Right atrium auricular region (tissue), 2 donors: ENCODE measurements at regions not wholly inside any gene's neighbourhood (a gene's known extent, or its start where the extent isn't known, plus 50 kb on each side); places are given as distances from the start of the nearest gene placed in this dataset.

Experiments used
- DNase-seq: peaks from one replicate; pipeline ENCODE4 v3.0.0-alpha.2; 2019; ENCODE audit warnings: low spot score
- H3K27ac ChIP-seq, 2 donors: fragments of 200-600 bp; sonication (generic); 1 replicate in 1 of 2; 2 replicates in 1 of 2; pipeline ENCODE4 v1.5.1; 2016 to 2019
- H3K27me3 ChIP-seq, 2 donors: fragments of 200-600 bp; sonication (generic); one replicate each; pipeline versions ENCODE4 v1.5.1 to v1.6.0; 2017 to 2019
- H3K36me3 ChIP-seq: fragments of 200-600 bp; sonication (generic); one replicate; pipeline ENCODE4 v1.5.1; 2016
- H3K4me1 ChIP-seq, 2 donors: fragments of 200-600 bp; sonication (generic); one replicate each; pipeline versions ENCODE4 v1.5.1 to v1.6.0; 2017 to 2019
- H3K4me3 ChIP-seq, 2 donors: fragments of 200-600 bp; sonication (generic); 1 replicate in 1 of 2; 2 replicates in 1 of 2; pipeline ENCODE4 v1.5.1; 2017 to 2019; ENCODE audit warnings: mild to moderate bottlenecking in 1 of 2, moderate library complexity in 1 of 2
- H3K9me3 ChIP-seq, 2 donors: fragments of 200-600 bp; sonication (generic); one replicate each; pipeline ENCODE4 v1.5.1; 2019
- TF ChIP-seq, protein P1 (sequence below), 2 donors: fragments of 200-600 bp; sonication (generic); IDR thresholded peaks; one replicate each; pipeline ENCODE4 v1.5.1; 2019; ENCODE audit warnings: antibody characterized with exemption in 2 of 2

DNA sequence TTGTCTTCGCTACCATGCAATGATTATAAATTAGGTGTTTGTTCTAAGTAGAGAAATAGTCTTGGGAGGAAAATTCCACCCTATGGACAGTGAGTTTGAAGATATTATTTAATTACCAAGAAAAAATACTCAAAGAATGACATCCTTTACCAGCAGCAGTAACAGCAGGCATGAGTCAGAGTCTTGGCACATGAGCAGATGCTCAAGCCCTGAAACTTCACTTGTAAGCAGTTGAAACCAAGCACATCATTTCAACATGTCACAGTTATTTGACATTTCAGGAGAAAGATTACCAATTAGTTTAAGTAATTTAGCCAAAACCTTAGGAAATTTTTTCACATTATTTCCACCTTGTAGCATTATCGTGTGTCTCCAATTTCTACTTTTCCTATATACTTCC, 99.2 kb downstream of the C12orf50 start:
- no peaks in the 10 kb centered on the region for H3K36me3 ChIP-seq
- H3K27me3 ChIP-seq, result no peaks in the 10 kb centered on the region
- no peak for DNase-seq
- H3K4me1 ChIP-seq, result no peaks in the 10 kb centered on the region
- no peaks in the 10 kb centered on the region for H3K9me3 ChIP-seq
- H3K4me3 ChIP-seq, result no peak overlapping the region
- H3K27ac ChIP-seq, result no peak overlapping the region
- TF ChIP-seq, protein P1, sequence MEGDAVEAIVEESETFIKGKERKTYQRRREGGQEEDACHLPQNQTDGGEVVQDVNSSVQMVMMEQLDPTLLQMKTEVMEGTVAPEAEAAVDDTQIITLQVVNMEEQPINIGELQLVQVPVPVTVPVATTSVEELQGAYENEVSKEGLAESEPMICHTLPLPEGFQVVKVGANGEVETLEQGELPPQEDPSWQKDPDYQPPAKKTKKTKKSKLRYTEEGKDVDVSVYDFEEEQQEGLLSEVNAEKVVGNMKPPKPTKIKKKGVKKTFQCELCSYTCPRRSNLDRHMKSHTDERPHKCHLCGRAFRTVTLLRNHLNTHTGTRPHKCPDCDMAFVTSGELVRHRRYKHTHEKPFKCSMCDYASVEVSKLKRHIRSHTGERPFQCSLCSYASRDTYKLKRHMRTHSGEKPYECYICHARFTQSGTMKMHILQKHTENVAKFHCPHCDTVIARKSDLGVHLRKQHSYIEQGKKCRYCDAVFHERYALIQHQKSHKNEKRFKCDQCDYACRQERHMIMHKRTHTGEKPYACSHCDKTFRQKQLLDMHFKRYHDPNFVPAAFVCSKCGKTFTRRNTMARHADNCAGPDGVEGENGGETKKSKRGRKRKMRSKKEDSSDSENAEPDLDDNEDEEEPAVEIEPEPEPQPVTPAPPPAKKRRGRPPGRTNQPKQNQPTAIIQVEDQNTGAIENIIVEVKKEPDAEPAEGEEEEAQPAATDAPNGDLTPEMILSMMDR (IDR thresholded peaks at IDR 0.05), result no peak

DNA sequence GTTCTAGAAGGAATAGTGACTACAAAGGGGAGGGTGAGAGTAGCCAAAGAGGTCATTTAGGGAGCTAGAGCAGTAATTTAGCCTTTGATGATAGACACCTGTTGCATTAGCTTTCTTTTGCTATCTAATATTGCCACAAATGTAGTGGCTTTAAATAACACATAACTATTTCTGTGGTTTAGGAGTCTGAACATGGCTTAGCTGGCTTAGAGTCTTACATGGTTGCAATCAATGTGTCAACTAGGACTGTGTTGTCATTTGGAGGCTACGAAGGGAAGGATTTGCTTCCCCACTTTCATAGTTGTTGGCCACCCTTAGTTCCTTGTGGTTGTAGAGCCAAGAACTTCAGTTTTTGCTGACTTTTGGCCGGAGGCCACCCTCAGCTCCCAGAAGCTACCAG, 99.9 kb downstream of the C12orf50 start:
- H3K4me1 ChIP-seq, result no peaks in the 10 kb centered on the region
- H3K4me3 ChIP-seq, result no peak overlapping the region
- no peaks in the 10 kb centered on the region for H3K36me3 ChIP-seq
- no peaks in the 10 kb centered on the region for H3K9me3 ChIP-seq
- DNase-seq, result no peak
- TF ChIP-seq, protein P1 (IDR thresholded peaks at IDR 0.05), result no peak
- H3K27ac ChIP-seq, result no peak overlapping the region
- H3K27me3 ChIP-seq, result no peaks in the 10 kb centered on the region

DNA sequence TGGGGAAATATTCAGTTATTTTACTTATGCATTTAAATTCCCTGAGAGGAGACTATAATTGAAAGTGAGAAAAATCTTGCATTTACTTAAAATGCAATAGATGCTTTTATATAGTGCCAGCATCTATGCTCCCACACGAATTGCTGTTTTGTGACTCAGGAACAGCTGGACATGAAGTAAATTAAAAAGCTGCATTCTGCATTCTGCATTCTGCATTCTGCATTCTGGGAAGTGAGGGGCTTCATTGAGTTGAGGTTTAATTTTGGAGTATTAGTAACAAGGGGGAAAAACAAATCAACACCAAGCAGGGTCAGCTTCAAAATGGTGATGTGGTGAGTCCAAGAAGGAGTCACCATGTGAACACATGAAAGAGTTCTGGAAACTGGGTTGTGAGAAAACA, 101.2 kb downstream of the C12orf50 start:
- Histone ChIP-seq H3K36me3 (no peaks in the 10 kb centered on the region), H3K4me3 (no peak overlapping the region), H3K4me1 (no peaks in the 10 kb centered on the region), H3K27ac (no peak overlapping the region), H3K9me3 (no peaks in the 10 kb centered on the region), H3K27me3 (no peaks in the 10 kb centered on the region)
- DNase-seq, result no peak
- TF ChIP-seq, protein P1 (IDR thresholded peaks at IDR 0.05), result no peak

DNA sequence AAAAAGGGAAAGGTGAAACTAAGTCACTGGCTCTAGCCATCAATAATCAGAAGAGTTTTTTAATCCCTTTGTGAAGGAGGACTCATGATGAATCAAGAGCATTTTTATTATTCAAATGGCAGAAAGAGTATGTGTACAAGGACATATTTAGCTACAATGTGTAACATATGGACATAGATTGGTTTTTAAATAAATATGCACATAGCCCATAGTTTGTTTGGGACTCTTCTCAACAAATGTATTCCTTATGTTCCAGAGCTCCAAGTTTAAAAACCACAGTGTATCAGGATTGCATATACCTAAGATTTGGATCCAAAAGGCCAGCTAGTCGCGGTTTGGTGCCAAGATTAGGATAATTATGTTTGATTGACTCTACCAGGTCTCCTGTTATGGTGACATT, 104.2 kb downstream of the C12orf50 start:
- Histone ChIP-seq H3K27me3 (no peaks in the 10 kb centered on the region), H3K4me3 (no peak overlapping the region), H3K27ac (no peak overlapping the region), H3K9me3 (no peaks in the 10 kb centered on the region), H3K36me3 (no peaks in the 10 kb centered on the region), H3K4me1 (no peaks in the 10 kb centered on the region)
- no peak for DNase-seq
- TF ChIP-seq, protein P1 (IDR thresholded peaks at IDR 0.05), result no peak

DNA sequence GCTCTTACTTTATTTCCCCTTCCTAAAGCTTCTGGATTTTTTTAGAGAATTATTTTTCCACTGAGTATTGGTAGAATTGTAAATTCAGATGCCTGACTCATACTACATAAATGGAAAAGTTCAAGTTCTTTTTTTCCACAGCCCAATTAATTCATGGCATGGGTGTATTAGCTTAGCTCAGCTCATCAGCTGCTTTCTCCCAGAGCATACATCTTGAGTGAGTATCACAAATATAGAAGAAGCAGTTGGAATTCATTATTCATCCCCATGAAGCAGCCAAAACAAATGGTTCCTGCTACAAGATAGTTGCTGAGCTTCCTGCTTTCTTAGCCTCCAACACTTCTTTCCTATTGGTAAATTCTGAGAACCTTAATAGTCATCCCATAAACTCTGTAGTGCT, 105.1 kb downstream of the C12orf50 start:
- TF ChIP-seq, protein P1 (IDR thresholded peaks at IDR 0.05), result no peak
- H3K4me3 ChIP-seq, result no peak overlapping the region
- no peak overlapping the region for H3K27ac ChIP-seq
- no peaks in the 10 kb centered on the region for H3K4me1 ChIP-seq
- no peak for DNase-seq
- H3K27me3 ChIP-seq, result no peaks in the 10 kb centered on the region
- no peaks in the 10 kb centered on the region for H3K9me3 ChIP-seq
- H3K36me3 ChIP-seq, result no peaks in the 10 kb centered on the region

DNA sequence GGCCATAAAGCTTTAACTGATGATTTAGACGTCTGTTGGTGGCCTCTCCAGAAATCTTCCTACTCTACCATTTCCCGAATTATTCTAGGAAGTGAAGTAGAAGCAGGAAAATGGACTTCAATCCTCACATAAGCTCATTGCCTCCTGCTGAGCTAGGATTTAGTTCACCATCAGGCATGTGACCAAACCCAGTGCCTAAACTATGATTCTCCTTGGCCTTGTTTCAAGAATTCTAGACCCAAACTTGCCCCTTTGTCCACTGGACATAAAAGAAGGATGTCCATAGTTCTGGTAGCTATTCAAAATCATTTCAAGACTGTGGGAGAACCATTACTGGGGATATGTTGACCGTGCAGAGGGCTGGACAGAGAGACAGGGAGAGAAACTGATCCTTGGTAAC, 105.8 kb downstream of the C12orf50 start:
- H3K27me3 ChIP-seq, result no peaks in the 10 kb centered on the region
- H3K9me3 ChIP-seq, result no peaks in the 10 kb centered on the region
- TF ChIP-seq, protein P1 (IDR thresholded peaks at IDR 0.05), result no peak
- no peak overlapping the region for H3K27ac ChIP-seq
- no peak overlapping the region for H3K4me3 ChIP-seq
- no peak for DNase-seq
- H3K36me3 ChIP-seq, result no peaks in the 10 kb centered on the region
- no peaks in the 10 kb centered on the region for H3K4me1 ChIP-seq
